Tibial nerve (tissue), 4 donors: ENCODE measurements at regions not wholly inside any gene's neighbourhood (a gene's known extent, or its start where the extent isn't known, plus 50 kb on each side); places are given as distances from the start of the nearest gene placed in this dataset.
"Not testable (repeated sequence)": the region's sequence is repeated elsewhere in the genome, so short reads cannot be mapped to it uniquely, and the experiment has no call there.

Experiments
- DNase-seq, 2 donors: peaks; one replicate each; pipeline ENCODE4 v3.0.0-alpha.2; 2019; ENCODE audit warnings: low spot score in 2 of 2
- H3K27ac ChIP-seq, 4 donors: fragments of 200-600 bp; sonication (generic) in 3 of 4; one replicate each; pipeline ENCODE4 v1.5.1; 2017 to 2019; ENCODE audit warnings: mild to moderate bottlenecking in 1 of 4
- H3K27me3 ChIP-seq, 2 donors: fragments of 200-600 bp; sonication (generic) in 1 of 2; one replicate each; pipeline versions ENCODE4 v1.5.1 to v1.6.0; 2017 to 2019
- H3K36me3 ChIP-seq, 3 donors: fragments of 200-600 bp; sonication (generic); one replicate each; pipeline ENCODE4 v1.5.1; 2018 to 2019
- H3K4me1 ChIP-seq, 4 donors: fragments of 200-600 bp; sonication (generic) in 3 of 4; one replicate each; pipeline ENCODE4 v1.5.1; 2017 to 2019
- H3K4me3 ChIP-seq, 4 donors: fragments of 200-600 bp; sonication (generic) in 3 of 4; one replicate each; pipeline ENCODE4 v1.5.1; 2017 to 2019; ENCODE audit warnings: mild to moderate bottlenecking in 1 of 4, moderate library complexity in 1 of 4
- H3K9me3 ChIP-seq, 4 donors: fragments of 200-600 bp; sonication (generic) in 3 of 4; one replicate each; pipeline ENCODE4 v1.5.1; 2017 to 2019
- EP300 ChIP-seq, 2 donors: sonication (generic); formaldehyde crosslinking; IDR thresholded peaks; one replicate each; pipeline ENCODE4 v1.6.1; 2017; ENCODE audit warnings: antibody characterized with exemption in 2 of 2, mild to moderate bottlenecking in 1 of 2
- POLR2A ChIP-seq, 2 donors: fragments of 450-650 bp; IDR thresholded peaks; one replicate each; pipeline ENCODE4 v1.6.1; 2017; ENCODE audit warnings: antibody characterized with exemption in 2 of 2, mild to moderate bottlenecking in 2 of 2, moderate library complexity in 2 of 2
- WGBS, 2 donors: methylation state at CpG; one replicate each; pipeline ENCODE4 v1.1.5; 2018; 5-methylcytosine and 5-hydroxymethylcytosine counted together
- TF ChIP-seq, protein P1 (sequence below), 5 experiments: fragments of 200-600 bp in 3 of 5; fragments of 450-650 bp in 2 of 5; sonication (generic) in 3 of 5; IDR thresholded peaks; one replicate each; pipeline ENCODE4 v1.5.1; 2016 to 2019; ENCODE audit warnings: antibody characterized with exemption in 5 of 5, mild to moderate bottlenecking in 3 of 5, moderate library complexity in 2 of 5

DNA sequence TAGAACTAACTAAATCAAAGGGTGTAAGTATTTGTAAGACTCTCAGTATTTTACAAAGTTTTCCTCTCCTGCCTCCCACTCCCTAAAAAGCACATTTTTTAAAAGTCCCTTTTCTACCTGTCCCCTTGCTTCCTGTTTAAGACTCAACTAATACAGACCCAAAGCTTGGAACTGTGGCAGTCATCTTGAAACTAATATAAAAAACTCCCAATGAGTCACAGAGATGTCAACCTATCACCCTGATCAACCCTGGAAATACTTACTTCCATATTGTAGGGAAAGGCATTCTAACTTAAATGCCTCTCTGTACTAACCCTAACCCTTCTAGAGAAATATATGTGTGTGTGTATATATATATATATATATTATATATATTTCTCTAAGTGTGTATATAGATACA, 184.8 kb downstream of the SPTSSA start:
- Histone ChIP-seq H3K36me3 (no peaks in the 10 kb centered on the region), H3K4me1 (no peaks in the 10 kb centered on the region), H3K4me3 (no peak overlapping the region), H3K27me3 (no peaks in the 10 kb centered on the region), H3K9me3 (peaks cover 0 to 13% (median 0%) of the 10 kb centered on the region in 4 donors), H3K27ac (no peak overlapping the region)
- DNase-seq = no peak
- TF ChIP-seq POLR2A (IDR thresholded peaks at IDR 0.05) = no peak
- no peak for TF ChIP-seq EP300 (IDR thresholded peaks at IDR 0.05)
- TF ChIP-seq, protein P1, sequence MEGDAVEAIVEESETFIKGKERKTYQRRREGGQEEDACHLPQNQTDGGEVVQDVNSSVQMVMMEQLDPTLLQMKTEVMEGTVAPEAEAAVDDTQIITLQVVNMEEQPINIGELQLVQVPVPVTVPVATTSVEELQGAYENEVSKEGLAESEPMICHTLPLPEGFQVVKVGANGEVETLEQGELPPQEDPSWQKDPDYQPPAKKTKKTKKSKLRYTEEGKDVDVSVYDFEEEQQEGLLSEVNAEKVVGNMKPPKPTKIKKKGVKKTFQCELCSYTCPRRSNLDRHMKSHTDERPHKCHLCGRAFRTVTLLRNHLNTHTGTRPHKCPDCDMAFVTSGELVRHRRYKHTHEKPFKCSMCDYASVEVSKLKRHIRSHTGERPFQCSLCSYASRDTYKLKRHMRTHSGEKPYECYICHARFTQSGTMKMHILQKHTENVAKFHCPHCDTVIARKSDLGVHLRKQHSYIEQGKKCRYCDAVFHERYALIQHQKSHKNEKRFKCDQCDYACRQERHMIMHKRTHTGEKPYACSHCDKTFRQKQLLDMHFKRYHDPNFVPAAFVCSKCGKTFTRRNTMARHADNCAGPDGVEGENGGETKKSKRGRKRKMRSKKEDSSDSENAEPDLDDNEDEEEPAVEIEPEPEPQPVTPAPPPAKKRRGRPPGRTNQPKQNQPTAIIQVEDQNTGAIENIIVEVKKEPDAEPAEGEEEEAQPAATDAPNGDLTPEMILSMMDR (IDR thresholded peaks at IDR 0.05) = no peak

DNA sequence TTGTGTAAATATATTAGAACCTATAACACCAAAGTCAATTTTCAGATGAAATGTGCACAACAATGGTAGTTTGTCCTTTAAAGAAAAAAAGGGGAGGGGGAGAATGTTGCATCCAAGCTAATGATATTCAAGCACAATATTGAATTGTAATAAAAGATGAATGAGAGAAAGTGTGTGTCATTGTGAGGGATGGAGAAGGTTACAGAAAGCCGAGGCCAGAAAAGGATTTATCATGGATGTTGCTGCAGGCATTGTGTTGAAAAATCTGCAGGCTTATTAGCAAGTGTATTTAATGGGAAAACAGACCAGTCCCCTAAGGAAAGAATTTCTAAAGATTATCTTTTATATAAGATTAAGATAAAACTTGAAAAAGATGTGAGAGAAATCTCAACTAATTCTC, 186.5 kb downstream of the SPTSSA start:
- no peak overlapping the region for H3K27ac ChIP-seq
- no peak overlapping the region for H3K4me3 ChIP-seq
- H3K36me3 ChIP-seq = no peaks in the 10 kb centered on the region
- TF ChIP-seq EP300 (IDR thresholded peaks at IDR 0.05) (no peak), POLR2A (IDR thresholded peaks at IDR 0.05) (no peak)
- TF ChIP-seq, protein P1 (IDR thresholded peaks at IDR 0.05) = no peak
- no peak for DNase-seq
- WGBS, 2 donors = 40 to 56% methylated on average over 1 of the region's 1 CpG
- H3K9me3 ChIP-seq = no peaks in the 10 kb centered on the region
- no peaks in the 10 kb centered on the region for H3K27me3 ChIP-seq
- H3K4me1 ChIP-seq = no peaks in the 10 kb centered on the region

DNA sequence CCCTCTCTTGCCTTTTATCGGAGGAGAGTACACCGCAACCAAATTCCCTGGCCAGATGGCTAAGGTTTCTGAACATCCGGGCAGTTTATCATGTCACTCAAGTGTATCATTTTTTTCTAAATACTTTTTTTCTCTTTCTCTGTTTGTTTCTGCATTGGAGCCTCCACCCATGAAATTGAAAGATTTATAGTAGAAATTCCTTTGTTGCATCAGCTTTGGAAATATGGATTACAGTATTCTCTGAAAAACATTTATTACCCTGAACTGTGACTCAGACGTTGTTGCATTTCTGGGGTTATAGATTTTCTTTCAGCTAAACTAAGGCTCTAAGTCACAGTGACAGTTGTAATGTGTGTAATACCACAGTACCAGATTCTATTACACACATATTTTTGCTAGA, 187.0 kb downstream of the SPTSSA start:
- DNase-seq = no peak
- no peak for TF ChIP-seq EP300 (IDR thresholded peaks at IDR 0.05)
- TF ChIP-seq POLR2A (IDR thresholded peaks at IDR 0.05) = no peak
- TF ChIP-seq, protein P1 (IDR thresholded peaks at IDR 0.05) = no peak
- H3K9me3 ChIP-seq = no peaks in the 10 kb centered on the region
- 70% methylated on average over 4 of the region's 4 CpGs for WGBS, 2 donors
- no peaks in the 10 kb centered on the region for H3K36me3 ChIP-seq
- no peak overlapping the region for H3K27ac ChIP-seq
- no peak overlapping the region for H3K4me3 ChIP-seq
- no peaks in the 10 kb centered on the region for H3K27me3 ChIP-seq
- H3K4me1 ChIP-seq = no peaks in the 10 kb centered on the region

DNA sequence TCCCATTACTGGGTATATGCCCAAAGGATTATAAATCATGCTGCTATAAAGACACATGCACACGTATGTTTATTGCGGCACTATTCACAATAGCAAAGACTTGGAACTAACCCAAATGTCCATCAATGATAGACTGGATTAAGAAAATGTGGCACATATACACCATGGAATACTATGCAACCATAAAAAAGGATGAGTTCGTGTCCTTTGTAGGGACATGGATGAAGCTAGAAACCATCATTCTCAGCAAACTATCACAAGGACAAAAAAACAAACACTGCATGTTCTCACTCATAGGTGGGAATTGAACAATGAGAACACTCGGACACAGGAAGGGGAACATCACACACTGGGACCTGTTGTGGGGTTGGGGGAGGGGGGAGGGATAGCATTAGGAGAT, 188.3 kb downstream of the SPTSSA start:
- 90 to 93% methylated on average over 2 of the region's 4 CpGs for WGBS, 2 donors

DNA sequence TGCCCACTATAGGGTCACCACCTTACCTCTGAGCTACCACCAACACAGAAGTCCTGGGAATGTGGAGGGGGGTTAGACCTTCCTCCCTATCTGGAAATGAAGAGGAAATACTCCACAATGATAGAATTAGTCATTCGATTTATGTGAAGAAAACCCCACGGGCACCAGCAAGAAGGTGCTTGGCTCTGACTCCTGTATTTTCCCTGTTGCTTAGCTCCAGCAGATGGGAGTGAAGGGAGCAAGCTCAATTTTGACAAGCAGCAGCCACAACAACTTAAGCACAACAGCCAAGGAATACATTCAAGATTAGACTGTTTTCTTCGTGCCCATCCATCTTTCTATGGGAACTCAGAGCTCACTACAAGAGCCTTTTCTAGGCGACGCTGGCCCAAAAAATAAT, 191.7 kb downstream of the SPTSSA start:
- Histone ChIP-seq H3K9me3 (no peaks in the 10 kb centered on the region), H3K4me1 (no peaks in the 10 kb centered on the region)

More for the DNA sequence above, 188.3 kb downstream of the SPTSSA start:
- H3K27ac ChIP-seq, H3K36me3 ChIP-seq, DNase-seq, H3K4me1 ChIP-seq, H3K27me3 ChIP-seq, H3K4me3 ChIP-seq, H3K9me3 ChIP-seq: not testable (repeated sequence)

More for the DNA sequence above, 191.7 kb downstream of the SPTSSA start:
- no peak overlapping the region for H3K27ac ChIP-seq
- H3K27me3 ChIP-seq = no peaks in the 10 kb centered on the region
- H3K36me3 ChIP-seq = no peaks in the 10 kb centered on the region
- WGBS, 2 donors = 52 to 68% methylated on average over 5 of the region's 5 CpGs
- TF ChIP-seq EP300 (IDR thresholded peaks at IDR 0.05) (no peak), POLR2A (IDR thresholded peaks at IDR 0.05) (no peak)
- TF ChIP-seq, protein P1 (IDR thresholded peaks at IDR 0.05) = no peak
- no peak overlapping the region for H3K4me3 ChIP-seq
- no peak for DNase-seq
